Activated CD4-positive, alpha-beta T cell treated with anti-CD3 and anti-CD28 coated beads for 36 hours (primary cell): ENCODE measurements at regions not wholly inside any gene's neighbourhood (a gene's known extent, or its start where the extent isn't known, plus 50 kb on each side); places are given as distances from the start of the nearest gene placed in this dataset.

Experiments
- ATAC-seq: fragments of 200-7000 bp; cut with Tn5 transposase; one replicate; pipeline ENCODE4 v1.10.0; 2021; ENCODE audit warnings: mild to moderate bottlenecking, moderate library complexity
- CTCF ChIA-PET: fragments of 350-600 bp; sonication (Branson Sonifier 250); formaldehyde crosslinking; loops from one replicate; lab custom pipeline; 2021; ENCODE audit warnings: antibody characterized with exemption; lab: Charles Lee
- POLR2A ChIA-PET: fragments of 350-600 bp; sonication (Branson Sonifier 250); formaldehyde crosslinking; loops from one replicate; lab custom pipeline; 2021; ENCODE audit warnings: antibody characterized with exemption, inconsistent platforms; lab: Charles Lee
- DNase-seq: peaks from one replicate; pipeline ENCODE4 v3.0.0-alpha.2; 2020
- H3K27ac Mint-ChIP-seq: one replicate; pipeline ENCODE4 v1.8.0; 2021; ENCODE audit warnings: mixed read lengths
- H3K27me3 Mint-ChIP-seq: one replicate; pipeline ENCODE4 v1.8.0; 2021; ENCODE audit warnings: mixed read lengths
- H3K36me3 Mint-ChIP-seq: one replicate; pipeline ENCODE4 v1.8.0; 2021; ENCODE audit warnings: low read depth, mixed read lengths
- H3K4me1 Mint-ChIP-seq: one replicate; pipeline ENCODE4 v1.8.0; 2021; ENCODE audit warnings: mixed read lengths
- H3K4me3 Mint-ChIP-seq: one replicate; pipeline ENCODE4 v1.8.0; 2021; ENCODE audit warnings: mild to moderate bottlenecking, moderate library complexity, mixed read lengths
- H3K9me3 Mint-ChIP-seq: one replicate; pipeline ENCODE4 v1.8.0; 2021; ENCODE audit warnings: low read depth, mixed read lengths
- intact Hi-C, 2 experiments: fragments of 100-400 bp; cut with DNase I in 1 of 2; cut with micrococcal nuclease in 1 of 2; formaldehyde crosslinking; loops; one replicate each; pipeline versions ENCODE4 v1.14.2 to v1.15.1; 2022 to 2024; cut with DNase I, micrococcal nuclease

- intact Hi-C loops = no loop called here
- Mint-ChIP-seq H3K9me3 (no peaks in the 10 kb centered on the region), H3K27me3 (no peaks in the 10 kb centered on the region), H3K4me1 (peaks cover 12% of the 10 kb centered on the region), H3K27ac (no peak overlapping the region), H3K4me3 (no peak overlapping the region), H3K36me3 (no peaks in the 10 kb centered on the region)
- ChIA-PET POLR2A (no interaction called here), CTCF (no interaction called here)
- ATAC-seq (no peak), DNase-seq (no peak)
These were observed 335.7 kb upstream of the SNX7 start for GRCh38 chr1:98325646-98326440.

GRCh38 chr1:98323906-98324358, 337.6 kb upstream of the SNX7 start:
- Mint-ChIP-seq H3K4me1 (peaks cover 12% of the 10 kb centered on the region), H3K27me3 (no peaks in the 10 kb centered on the region), H3K9me3 (no peaks in the 10 kb centered on the region), H3K27ac (no peak overlapping the region), H3K36me3 (no peaks in the 10 kb centered on the region), H3K4me3 (no peak overlapping the region)
- intact Hi-C loops = no loop called here
- ChIA-PET CTCF (no interaction called here), POLR2A (no interaction called here)
- no peak for ATAC-seq
- peak; percentile 6 for DNase-seq

DNA sequence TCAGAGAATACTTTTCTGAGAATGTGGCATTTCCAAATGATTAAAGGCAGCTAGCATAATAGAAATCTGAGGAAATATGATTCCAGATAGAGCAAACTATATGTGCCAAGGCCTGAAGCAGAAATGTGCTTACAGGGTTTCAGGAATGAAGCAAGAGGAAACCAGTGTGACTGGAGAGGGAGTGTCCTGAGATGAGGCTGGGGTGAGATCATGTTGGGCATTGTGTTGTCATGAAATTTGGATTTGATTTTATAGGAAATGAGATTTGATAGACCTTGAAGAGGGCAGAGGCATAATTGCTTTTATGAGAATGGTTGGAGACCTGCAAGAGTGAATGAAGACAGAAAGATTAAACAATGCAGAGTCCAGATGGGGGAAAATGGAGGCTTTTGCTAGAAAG, 338.1 kb upstream of the SNX7 start:
- Mint-ChIP-seq H3K4me3 (no peak overlapping the region), H3K27me3 (no peaks in the 10 kb centered on the region), H3K36me3 (no peaks in the 10 kb centered on the region), H3K9me3 (no peaks in the 10 kb centered on the region), H3K27ac (no peak overlapping the region), H3K4me1 (peaks cover 12% of the 10 kb centered on the region)
- intact Hi-C loops = no loop called here
- CTCF ChIA-PET = no interaction called here
- ATAC-seq = no peak
- DNase-seq = no peak
- POLR2A ChIA-PET = no interaction called here

DNA sequence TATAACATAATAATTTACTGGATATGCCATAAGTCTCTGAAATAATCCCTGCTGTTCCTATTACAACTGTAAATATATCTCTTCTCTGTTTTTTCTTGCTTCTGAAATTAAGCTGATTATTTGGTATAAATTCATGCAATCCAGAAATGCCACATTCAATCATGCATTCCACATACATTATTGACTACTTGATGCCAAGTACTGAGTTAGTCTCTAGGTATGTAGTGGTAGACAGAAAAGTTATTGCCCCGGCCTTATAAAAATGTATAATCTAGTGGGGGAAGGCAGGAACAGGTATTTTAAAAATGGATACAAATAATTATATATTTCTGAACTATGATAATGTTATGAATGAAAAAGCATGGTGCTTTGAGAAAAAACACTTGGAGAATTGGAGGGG, 338.6 kb upstream of the SNX7 start:
- POLR2A ChIA-PET = no interaction called here
- Mint-ChIP-seq H3K36me3 (no peaks in the 10 kb centered on the region), H3K9me3 (no peaks in the 10 kb centered on the region), H3K27ac (no peak overlapping the region), H3K4me3 (no peak overlapping the region), H3K4me1 (peaks cover 12% of the 10 kb centered on the region), H3K27me3 (no peaks in the 10 kb centered on the region)
- ATAC-seq (no peak), DNase-seq (no peak)
- CTCF ChIA-PET = no interaction called here
- intact Hi-C loops = no loop called here

GRCh38 chr1:98322086-98322485, 339.4 kb upstream of the SNX7 start:
- ChIA-PET CTCF (no interaction called here), POLR2A (no interaction called here)
- Mint-ChIP-seq H3K4me3 (no peak overlapping the region), H3K4me1 (peaks cover 12% of the 10 kb centered on the region), H3K27ac (no peak overlapping the region), H3K9me3 (no peaks in the 10 kb centered on the region), H3K36me3 (no peaks in the 10 kb centered on the region), H3K27me3 (no peaks in the 10 kb centered on the region)
- DNase-seq (no peak), ATAC-seq (no peak)
- intact Hi-C loops = no loop called here

DNA sequence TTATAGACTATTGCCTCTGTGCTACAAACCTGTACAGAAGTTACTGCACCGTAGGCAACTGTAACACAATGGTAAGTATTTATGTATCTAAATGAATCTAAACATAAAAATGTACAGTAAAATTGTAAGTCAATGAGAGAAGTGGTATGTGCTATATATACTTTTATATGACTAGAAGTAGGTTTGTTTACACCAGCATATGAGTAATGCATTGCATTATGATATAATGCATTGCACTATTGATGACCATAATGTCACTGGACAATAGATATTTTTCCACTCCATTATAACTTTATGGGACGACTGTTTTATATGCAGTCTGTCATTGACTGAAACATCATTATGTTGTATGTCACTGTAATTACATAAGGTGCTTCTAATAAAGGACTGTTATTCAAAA, 340.3 kb upstream of the SNX7 start:
- ATAC-seq = no peak
- intact Hi-C loops = no loop called here
- H3K4me1 Mint-ChIP-seq = peaks cover 12% of the 10 kb centered on the region
- no peaks in the 10 kb centered on the region for H3K9me3 Mint-ChIP-seq
- no peaks in the 10 kb centered on the region for H3K36me3 Mint-ChIP-seq
- no peak overlapping the region for H3K4me3 Mint-ChIP-seq
- CTCF ChIA-PET = no interaction called here
- POLR2A ChIA-PET = no interaction called here
- no peak for DNase-seq
- H3K27ac Mint-ChIP-seq = no peak overlapping the region
- H3K27me3 Mint-ChIP-seq = no peaks in the 10 kb centered on the region

GRCh38 chr1:98316286-98316905, 345.1 kb upstream of the SNX7 start:
- H3K4me3 Mint-ChIP-seq = no peak overlapping the region
- ChIA-PET POLR2A (no interaction called here), CTCF (no interaction called here)
- H3K27me3 Mint-ChIP-seq = no peaks in the 10 kb centered on the region
- H3K27ac Mint-ChIP-seq = no peak overlapping the region
- ATAC-seq (no peak), DNase-seq (no peak)
- H3K9me3 Mint-ChIP-seq = no peaks in the 10 kb centered on the region
- H3K36me3 Mint-ChIP-seq = no peaks in the 10 kb centered on the region
- no peaks in the 10 kb centered on the region for H3K4me1 Mint-ChIP-seq
- intact Hi-C loops = no loop called here

GRCh38 chr1:98315309-98315708, 346.2 kb upstream of the SNX7 start:
- H3K4me3 Mint-ChIP-seq = no peak overlapping the region

DNA sequence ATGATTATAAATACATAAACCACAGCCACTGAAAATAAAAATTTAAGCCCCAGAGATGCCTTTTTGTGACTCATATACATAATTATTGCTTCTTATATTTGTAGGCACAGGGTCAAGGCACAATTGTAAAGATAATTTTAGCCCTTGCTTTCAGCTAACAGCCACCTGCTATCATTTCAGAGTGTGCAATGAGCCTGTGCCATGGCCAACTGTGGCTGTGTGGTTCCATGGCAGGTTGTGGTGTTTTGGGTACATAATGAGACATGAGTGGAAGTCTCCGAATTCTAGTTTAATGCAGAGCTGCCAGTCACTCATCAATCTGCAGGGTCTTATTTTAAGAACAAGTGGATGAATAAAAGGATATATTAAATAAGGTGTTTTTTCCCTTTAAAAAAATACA, 346.9 kb upstream of the SNX7 start:
- no peak overlapping the region for H3K27ac Mint-ChIP-seq
- no peak overlapping the region for H3K4me3 Mint-ChIP-seq
- H3K36me3 Mint-ChIP-seq = no peaks in the 10 kb centered on the region
- ChIA-PET POLR2A (no interaction called here), CTCF (no interaction called here)
- ATAC-seq = no peak
- H3K9me3 Mint-ChIP-seq = no peaks in the 10 kb centered on the region
- DNase-seq = no peak
- H3K4me1 Mint-ChIP-seq = no peaks in the 10 kb centered on the region
- intact Hi-C loops = no loop called here
- H3K27me3 Mint-ChIP-seq = no peaks in the 10 kb centered on the region

More at GRCh38 chr1:98315309-98315708, 346.2 kb upstream of the SNX7 start:
- ATAC-seq (no peak), DNase-seq (no peak)
- Mint-ChIP-seq H3K4me1 (no peaks in the 10 kb centered on the region), H3K27me3 (no peaks in the 10 kb centered on the region), H3K36me3 (no peaks in the 10 kb centered on the region), H3K9me3 (no peaks in the 10 kb centered on the region), H3K27ac (no peak overlapping the region)
- ChIA-PET CTCF (no interaction called here), POLR2A (no interaction called here)
- intact Hi-C loops = no loop called here

GRCh38 chr1:98306517-98307089, 354.9 kb upstream of the SNX7 start:
- no peaks in the 10 kb centered on the region for H3K27me3 Mint-ChIP-seq
- DNase-seq (no peak), ATAC-seq (no peak)
- POLR2A ChIA-PET = no interaction called here
- CTCF ChIA-PET = no interaction called here
- no peaks in the 10 kb centered on the region for H3K9me3 Mint-ChIP-seq
- intact Hi-C loops = no loop called here
- no peak overlapping the region for H3K27ac Mint-ChIP-seq
- no peak overlapping the region for H3K4me3 Mint-ChIP-seq
- no peaks in the 10 kb centered on the region for H3K4me1 Mint-ChIP-seq
- H3K36me3 Mint-ChIP-seq = no peaks in the 10 kb centered on the region

- H3K9me3 Mint-ChIP-seq = no peaks in the 10 kb centered on the region
- intact Hi-C loops = no loop called here
- DNase-seq (no peak), ATAC-seq (no peak)
- no peaks in the 10 kb centered on the region for H3K4me1 Mint-ChIP-seq
- POLR2A ChIA-PET = no interaction called here
- H3K27me3 Mint-ChIP-seq = no peaks in the 10 kb centered on the region
- CTCF ChIA-PET = no interaction called here
- H3K4me3 Mint-ChIP-seq = no peak overlapping the region
- H3K36me3 Mint-ChIP-seq = no peaks in the 10 kb centered on the region
- no peak overlapping the region for H3K27ac Mint-ChIP-seq
These were observed 356.2 kb upstream of the SNX7 start for GRCh38 chr1:98305362-98305761.

DNA sequence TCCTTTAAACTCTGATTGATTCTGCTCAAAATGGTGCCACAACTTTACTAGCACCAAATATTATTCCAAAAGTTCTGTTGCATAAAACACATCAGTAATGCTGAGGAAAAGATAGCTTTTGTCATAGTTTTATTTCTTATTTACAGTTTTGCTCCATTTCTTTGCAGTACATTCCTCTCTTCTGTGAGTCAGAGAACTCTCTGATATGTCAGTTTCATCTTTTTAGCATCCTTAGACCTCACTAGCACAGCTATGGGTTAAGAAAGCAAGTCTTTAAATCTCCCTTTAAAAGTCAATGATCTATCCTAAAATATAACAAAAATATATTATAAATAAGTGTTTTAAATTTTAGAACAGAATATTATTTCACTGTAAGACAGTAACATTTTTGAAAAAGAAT, 356.6 kb upstream of the SNX7 start:
- Mint-ChIP-seq H3K4me3 (no peak overlapping the region), H3K27me3 (no peaks in the 10 kb centered on the region), H3K9me3 (no peaks in the 10 kb centered on the region), H3K27ac (no peak overlapping the region), H3K36me3 (no peaks in the 10 kb centered on the region), H3K4me1 (no peaks in the 10 kb centered on the region)
- ATAC-seq (no peak), DNase-seq (no peak)
- CTCF ChIA-PET = no interaction called here
- intact Hi-C loops = no loop called here
- POLR2A ChIA-PET = no interaction called here
